Hepatocyte (in vitro differentiated cells): ENCODE measurements at regions not wholly inside any gene's neighbourhood (a gene's known extent, or its start where the extent isn't known, plus 50 kb on each side); places are given as distances from the start of the nearest gene placed in this dataset.

Source experiments
- DNase-seq: peaks from one replicate; pipeline ENCODE4 v3.0.0-alpha.2; 2016; ENCODE audit warnings: low spot score
- H2AFZ ChIP-seq: fragments of 200-600 bp; sonication (generic); 2 replicates; pipeline ENCODE4 v1.6.0; 2016; ENCODE audit warnings: antibody characterized with exemption, mild to moderate bottlenecking
- H3K27ac ChIP-seq: fragments of 200-600 bp; sonication (generic); 2 replicates; pipeline ENCODE4 v1.5.1; 2016; ENCODE audit warnings: mild to moderate bottlenecking
- H3K27me3 ChIP-seq: fragments of 200-600 bp; sonication (generic); 2 replicates; pipeline ENCODE4 v1.6.1; 2016
- H3K36me3 ChIP-seq: fragments of 200-600 bp; sonication (generic); replicated peaks from 2 replicates; pipeline ENCODE4 v1.5.1; 2016; ENCODE audit warnings: low read depth; ENCODE audit not compliant: insufficient read depth
- H3K4me1 ChIP-seq: fragments of 200-600 bp; sonication (generic); 2 replicates; pipeline ENCODE4 v1.5.1; 2016; ENCODE audit warnings: mild to moderate bottlenecking, moderate library complexity; ENCODE audit not compliant: insufficient read depth
- H3K4me2 ChIP-seq: fragments of 200-600 bp; sonication (generic); 2 replicates; pipeline ENCODE4 v1.6.0; 2016
- H3K4me3 ChIP-seq: fragments of 200-600 bp; sonication (generic); 2 replicates; pipeline ENCODE4 v1.5.1; 2016; ENCODE audit warnings: mild to moderate bottlenecking
- H3K79me2 ChIP-seq: fragments of 200-600 bp; sonication (generic); 2 replicates; pipeline ENCODE4 v1.6.0; 2017; ENCODE audit warnings: mild to moderate bottlenecking
- H3K9me2 ChIP-seq: fragments of 200-600 bp; sonication (generic); replicated peaks from 2 replicates; pipeline ENCODE4 v1.6.0; 2017; ENCODE audit warnings: mild to moderate bottlenecking; ENCODE audit not compliant: insufficient read depth
- H3K9me3 ChIP-seq: fragments of 200-600 bp; sonication (generic); 2 replicates; pipeline ENCODE4 v1.5.1; 2016; ENCODE audit warnings: low read depth, mild to moderate bottlenecking
- H4K20me1 ChIP-seq: fragments of 200-600 bp; sonication (generic); 2 replicates; pipeline ENCODE4 v1.6.0; 2016; ENCODE audit warnings: mild to moderate bottlenecking; ENCODE audit not compliant: insufficient read depth, poor library complexity, severe bottlenecking
- EZH2 ChIP-seq: fragments of 200-600 bp; sonication (generic); IDR thresholded peaks from 2 replicates; pipeline ENCODE4 v1.6.1; 2016; ENCODE audit warnings: antibody characterized with exemption, mild to moderate bottlenecking, borderline replicate concordance
- EZH2phosphoT487 ChIP-seq: fragments of 200-600 bp; sonication (generic); IDR thresholded peaks from one replicate; pipeline ENCODE4 v1.6.1; 2018; ENCODE audit warnings: antibody characterized with exemption, mild to moderate bottlenecking, low read depth, moderate library complexity; ENCODE audit not compliant: unreplicated experiment, severe bottlenecking
- WGBS: methylation state at CpG from one replicate; pipeline ENCODE4 v1.1.6; 2016; ENCODE audit warnings: low lambda C conversion rate; ENCODE audit errors: missing lambda C conversion rate; 5-methylcytosine and 5-hydroxymethylcytosine counted together
- TF ChIP-seq, protein P1 (sequence below): fragments of 200-600 bp; sonication (generic); IDR thresholded peaks from 2 replicates; pipeline ENCODE4 v1.5.1; 2016; ENCODE audit warnings: antibody characterized with exemption, mild to moderate bottlenecking; ENCODE audit not compliant: poor library complexity

DNA sequence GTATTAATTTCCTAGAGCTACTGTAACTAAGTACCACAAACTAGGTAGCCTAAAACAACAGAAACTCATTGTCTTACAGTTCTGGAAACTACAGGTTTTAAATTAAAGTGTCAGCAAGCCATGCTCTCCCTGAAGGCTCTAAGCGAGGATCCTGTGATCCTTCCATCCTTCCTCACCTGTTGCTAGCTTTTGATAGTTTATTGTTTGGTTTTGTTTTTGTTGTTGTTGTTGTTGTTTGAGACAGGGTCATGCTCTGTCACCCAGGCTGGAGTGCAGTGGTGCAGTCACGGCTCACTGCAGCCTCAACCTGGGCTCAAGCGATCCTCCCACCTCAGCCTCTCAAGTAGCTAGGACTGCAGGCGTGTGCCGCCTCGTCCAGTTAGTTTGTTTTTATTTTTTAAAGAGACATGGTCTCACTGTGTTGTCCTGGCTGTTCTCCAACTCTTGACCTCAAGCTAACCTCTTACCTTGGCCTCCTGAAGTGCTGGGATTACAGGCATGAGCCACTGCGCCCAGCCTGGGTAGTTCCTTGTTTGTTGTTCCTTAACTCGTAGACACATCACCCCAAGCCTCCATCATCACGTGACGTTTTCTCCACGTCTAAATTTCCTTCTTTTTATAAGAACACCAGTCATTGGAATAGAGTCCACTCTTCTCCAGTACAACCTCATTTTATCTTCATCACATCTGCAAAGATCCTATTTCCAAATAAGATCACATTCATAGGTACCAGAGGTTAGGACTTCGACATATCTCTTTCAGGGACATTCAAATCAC lies 109.1 kb downstream of the AKR1D1 start:
- Histone ChIP-seq H3K27ac (no peak overlapping the region), H3K79me2 (no peaks in the 10 kb centered on the region), H3K9me3 (no peaks in the 10 kb centered on the region), H3K27me3 (no peaks in the 10 kb centered on the region), H3K36me3 (no peaks in the 10 kb centered on the region), H3K4me2 (no peak overlapping the region), H4K20me1 (no peaks in the 10 kb centered on the region), H3K4me1 (no peaks in the 10 kb centered on the region), H3K4me3 (no peak overlapping the region), H3K9me2 (no peaks in the 10 kb centered on the region), H2AFZ (no peak overlapping the region)
- TF ChIP-seq, protein P1, sequence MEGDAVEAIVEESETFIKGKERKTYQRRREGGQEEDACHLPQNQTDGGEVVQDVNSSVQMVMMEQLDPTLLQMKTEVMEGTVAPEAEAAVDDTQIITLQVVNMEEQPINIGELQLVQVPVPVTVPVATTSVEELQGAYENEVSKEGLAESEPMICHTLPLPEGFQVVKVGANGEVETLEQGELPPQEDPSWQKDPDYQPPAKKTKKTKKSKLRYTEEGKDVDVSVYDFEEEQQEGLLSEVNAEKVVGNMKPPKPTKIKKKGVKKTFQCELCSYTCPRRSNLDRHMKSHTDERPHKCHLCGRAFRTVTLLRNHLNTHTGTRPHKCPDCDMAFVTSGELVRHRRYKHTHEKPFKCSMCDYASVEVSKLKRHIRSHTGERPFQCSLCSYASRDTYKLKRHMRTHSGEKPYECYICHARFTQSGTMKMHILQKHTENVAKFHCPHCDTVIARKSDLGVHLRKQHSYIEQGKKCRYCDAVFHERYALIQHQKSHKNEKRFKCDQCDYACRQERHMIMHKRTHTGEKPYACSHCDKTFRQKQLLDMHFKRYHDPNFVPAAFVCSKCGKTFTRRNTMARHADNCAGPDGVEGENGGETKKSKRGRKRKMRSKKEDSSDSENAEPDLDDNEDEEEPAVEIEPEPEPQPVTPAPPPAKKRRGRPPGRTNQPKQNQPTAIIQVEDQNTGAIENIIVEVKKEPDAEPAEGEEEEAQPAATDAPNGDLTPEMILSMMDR: no peak
- TF ChIP-seq EZH2 (no peak), EZH2phosphoT487 (no peak)
- no peak for DNase-seq
- WGBS: 93% methylated on average over 12 of the region's 12 CpGs

DNA sequence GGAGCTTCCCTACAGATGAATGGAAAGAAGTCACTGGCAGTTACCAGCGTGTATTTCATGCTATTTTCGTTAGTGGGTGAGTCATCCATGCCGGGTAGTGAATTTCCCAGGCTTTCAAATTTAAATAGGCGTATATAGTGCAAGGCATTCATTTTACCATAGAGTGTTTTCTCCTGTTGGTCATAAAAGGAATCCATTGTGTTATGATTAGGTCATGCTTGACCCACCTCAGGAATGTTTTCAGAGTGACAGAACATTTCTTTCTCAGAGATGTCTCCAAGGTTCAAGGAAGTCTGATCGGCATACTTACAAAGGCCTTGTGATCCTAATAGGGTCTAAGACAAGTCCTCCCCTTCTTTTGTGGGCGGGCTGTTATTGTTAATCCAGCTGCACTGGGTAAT lies 110.7 kb downstream of the AKR1D1 start:
- Histone ChIP-seq H3K4me1 (no peaks in the 10 kb centered on the region), H3K27me3 (no peaks in the 10 kb centered on the region), H3K79me2 (no peaks in the 10 kb centered on the region), H3K4me2 (no peak overlapping the region), H3K4me3 (no peak overlapping the region), H3K27ac (peak overlapping the region; percentile 57), H2AFZ (no peak overlapping the region), H3K9me3 (no peaks in the 10 kb centered on the region), H3K9me2 (no peaks in the 10 kb centered on the region), H4K20me1 (no peaks in the 10 kb centered on the region), H3K36me3 (no peaks in the 10 kb centered on the region)
- TF ChIP-seq EZH2 (no peak), EZH2phosphoT487 (no peak)
- TF ChIP-seq, protein P1: no peak
- 49% methylated on average over 6 of the region's 6 CpGs for WGBS
- DNase-seq: peak; percentile 59

DNA sequence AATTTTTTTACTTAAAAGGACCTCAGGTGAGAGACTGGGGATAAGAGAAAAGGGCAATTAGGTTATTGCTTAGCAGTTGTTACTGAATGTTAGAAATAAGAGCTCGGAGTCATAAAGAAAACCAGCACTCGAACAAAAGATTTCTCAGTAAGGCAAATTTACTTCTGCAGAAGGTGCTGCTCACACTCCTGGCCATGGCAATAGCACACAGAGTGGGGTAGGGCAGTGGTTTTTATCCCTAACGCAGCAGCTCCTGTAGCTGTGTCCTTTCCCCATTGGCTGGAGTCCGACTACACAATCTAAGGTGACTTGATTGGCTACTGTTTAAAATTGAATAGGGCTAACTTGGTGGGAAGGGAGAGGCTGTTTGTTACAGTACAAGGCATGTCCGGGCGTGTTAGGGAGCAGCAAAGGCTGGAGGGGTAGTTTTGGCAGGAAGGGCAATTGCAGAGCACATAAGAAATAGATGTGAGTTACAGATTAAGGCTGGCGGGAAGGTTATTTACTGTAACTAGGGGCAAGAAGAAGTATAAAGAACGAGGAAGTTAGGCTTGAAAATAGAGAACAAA lies 112.1 kb downstream of the AKR1D1 start:
- H4K20me1 ChIP-seq: no peaks in the 10 kb centered on the region
- H3K27me3 ChIP-seq: no peaks in the 10 kb centered on the region
- H3K4me1 ChIP-seq: no peaks in the 10 kb centered on the region
- DNase-seq: no peak
- TF ChIP-seq EZH2 (no peak), EZH2phosphoT487 (no peak)
- TF ChIP-seq, protein P1: no peak
- H2AFZ ChIP-seq: no peak overlapping the region
- no peaks in the 10 kb centered on the region for H3K36me3 ChIP-seq
- H3K27ac ChIP-seq: peak overlapping the region; percentile 14
- H3K9me2 ChIP-seq: no peaks in the 10 kb centered on the region
- H3K4me3 ChIP-seq: no peak overlapping the region
- no peak overlapping the region for H3K4me2 ChIP-seq
- WGBS: 79% methylated on average over 8 of the region's 8 CpGs
- H3K79me2 ChIP-seq: no peaks in the 10 kb centered on the region
- H3K9me3 ChIP-seq: no peaks in the 10 kb centered on the region
